ENCODE measurements at regions not wholly inside any gene's neighbourhood (a gene's known extent, or its start where the extent isn't known, plus 50 kb on each side); places are given as distances from the start of the nearest gene placed in this dataset.

GRCh38 chr18:70523035-70523791 is 234.4 kb downstream of the SOCS6 start:
- DNase-seq (ENCODE audit: low read depth, low spot score) = no peak

- no peak for DNase-seq (ENCODE audit: low read depth, low spot score)
Observed at GRCh38 chr18:70522183-70522680, 233.4 kb downstream of the SOCS6 start.

- DNase-seq (ENCODE audit: low read depth, low spot score) = no peak
Observed at GRCh38 chr18:70520867-70521266, 232.0 kb downstream of the SOCS6 start.

GRCh38 chr18:70513502-70514171 is 224.8 kb downstream of the SOCS6 start:
- DNase-seq (ENCODE audit: low read depth, low spot score) = no peak

- no peak for DNase-seq (ENCODE audit: low read depth, low spot score)
Observed at GRCh38 chr18:70507970-70508369, 219.1 kb downstream of the SOCS6 start.

- no peak for DNase-seq (ENCODE audit: low read depth, low spot score)
Observed at GRCh38 chr18:70506511-70506910, 217.7 kb downstream of the SOCS6 start.

GRCh38 chr18:70503060-70503459 is 214.2 kb downstream of the SOCS6 start:
- no peak for DNase-seq (ENCODE audit: low read depth, low spot score)

- DNase-seq (ENCODE audit: low read depth, low spot score) = no peak
Observed at GRCh38 chr18:70501358-70501757, 212.5 kb downstream of the SOCS6 start.

- no peak for DNase-seq (ENCODE audit: low read depth, low spot score)
Observed at GRCh38 chr18:70500748-70501147, 211.9 kb downstream of the SOCS6 start.

GRCh38 chr18:70499218-70499691 is 210.4 kb downstream of the SOCS6 start:
- no peak for DNase-seq (ENCODE audit: low read depth, low spot score)

GRCh38 chr18:70496353-70497294 is 207.8 kb downstream of the SOCS6 start:
- no peak for DNase-seq (ENCODE audit: low read depth, low spot score)

- no peak for DNase-seq (ENCODE audit: low read depth, low spot score)
Observed at GRCh38 chr18:70494524-70494923, 205.7 kb downstream of the SOCS6 start.

GRCh38 chr18:70493461-70493860 is 204.6 kb downstream of the SOCS6 start:
- no peak for DNase-seq (ENCODE audit: low read depth, low spot score)

- no peak for DNase-seq (ENCODE audit: low read depth, low spot score)
Observed at GRCh38 chr18:70491734-70492348, 203.0 kb downstream of the SOCS6 start.

- DNase-seq (ENCODE audit: low read depth, low spot score) = no peak
Observed at GRCh38 chr18:70489986-70490933, 201.4 kb downstream of the SOCS6 start.

GRCh38 chr18:70489571-70489970 is 200.7 kb downstream of the SOCS6 start:
- DNase-seq (ENCODE audit: low read depth, low spot score) = no peak

GRCh38 chr18:70469916-70470315 is 181.1 kb downstream of the SOCS6 start:
- DNase-seq (ENCODE audit: low read depth, low spot score) = no peak

- no peak for DNase-seq (ENCODE audit: low read depth, low spot score)
Observed at GRCh38 chr18:70468861-70469547, 180.2 kb downstream of the SOCS6 start.

- DNase-seq (ENCODE audit: low read depth, low spot score) = no peak
Observed at GRCh38 chr18:70464343-70465114, 175.7 kb downstream of the SOCS6 start.
